Astrocyte (in vitro differentiated cells and primary cell): ENCODE measurements at regions not wholly inside any gene's neighbourhood (a gene's known extent, or its start where the extent isn't known, plus 50 kb on each side); places are given as distances from the start of the nearest gene placed in this dataset.

ENCODE experiments used
- CTCF ChIP-seq: IDR thresholded peaks from 2 replicates; pipeline ENCODE4 v1.5.1; 2011; ENCODE audit warnings: low read depth, mild to moderate bottlenecking, inconsistent platforms, low read length, moderate library complexity; ENCODE audit not compliant: insufficient read depth
- EZH2 ChIP-seq: IDR thresholded peaks from 2 replicates; pipeline ENCODE4 v1.6.1; 2012; ENCODE audit warnings: mild to moderate bottlenecking, low read length, inconsistent platforms; ENCODE audit not compliant: insufficient read depth

GRCh38 chr11:92595052-92595451 is 370.4 kb downstream of the FAT3 start:
- TF ChIP-seq CTCF (no peak), EZH2 (no peak)
